ENCODE measurements at regions not wholly inside any gene's neighbourhood (a gene's known extent, or its start where the extent isn't known, plus 50 kb on each side); places are given as distances from the start of the nearest gene placed in this dataset.
"Not testable (repeated sequence)": the region's sequence is repeated elsewhere in the genome, so short reads cannot be mapped to it uniquely, and the experiment has no call there.

GRCh38 chr1:121582898-121583297 is 398.1 kb downstream of the SRGAP2C start:
- not testable (repeated sequence) for TF ChIP-seq CTCF (conservative IDR thresholded peaks at IDR 0.05; ENCODE audit: low read length); EZH2phosphoT487 (IDR thresholded peaks at IDR 0.05; ENCODE audit: borderline replicate concordance)

Data from Loucy (cell line).